BE2C (cell line): ENCODE measurements at regions not wholly inside any gene's neighbourhood (a gene's known extent, or its start where the extent isn't known, plus 50 kb on each side); places are given as distances from the start of the nearest gene placed in this dataset.

Experiments
- DNase-seq: peaks from one replicate; pipeline ENCODE4 v3.0.0-alpha.2; 2020
- H3K27me3 ChIP-seq: fragments of 250-450 bp; sonication (Bioruptor Pico); 2 replicates; pipeline ENCODE4 v1.5.1; 2020; ENCODE audit warnings: mild to moderate bottlenecking
- H3K36me3 ChIP-seq: fragments of 250-450 bp; sonication (Bioruptor Pico); 2 replicates; pipeline ENCODE4 v1.5.1; 2020; ENCODE audit warnings: mild to moderate bottlenecking
- H3K4me1 ChIP-seq: fragments of 250-450 bp; sonication (Bioruptor Pico); 2 replicates; pipeline ENCODE4 v1.5.1; 2020
- H3K4me3 ChIP-seq: 2 replicates; pipeline ENCODE4 v1.5.1; 2011; ENCODE audit warnings: low read depth, low read length
- H3K9me3 ChIP-seq: fragments of 250-450 bp; sonication (Bioruptor Pico); 2 replicates; pipeline ENCODE4 v1.5.1; 2020
- TF ChIP-seq, protein P1 (sequence below): IDR thresholded peaks from 2 replicates; pipeline ENCODE4 v1.5.1; 2012; ENCODE audit warnings: mild to moderate bottlenecking, low read depth, low read length

DNA sequence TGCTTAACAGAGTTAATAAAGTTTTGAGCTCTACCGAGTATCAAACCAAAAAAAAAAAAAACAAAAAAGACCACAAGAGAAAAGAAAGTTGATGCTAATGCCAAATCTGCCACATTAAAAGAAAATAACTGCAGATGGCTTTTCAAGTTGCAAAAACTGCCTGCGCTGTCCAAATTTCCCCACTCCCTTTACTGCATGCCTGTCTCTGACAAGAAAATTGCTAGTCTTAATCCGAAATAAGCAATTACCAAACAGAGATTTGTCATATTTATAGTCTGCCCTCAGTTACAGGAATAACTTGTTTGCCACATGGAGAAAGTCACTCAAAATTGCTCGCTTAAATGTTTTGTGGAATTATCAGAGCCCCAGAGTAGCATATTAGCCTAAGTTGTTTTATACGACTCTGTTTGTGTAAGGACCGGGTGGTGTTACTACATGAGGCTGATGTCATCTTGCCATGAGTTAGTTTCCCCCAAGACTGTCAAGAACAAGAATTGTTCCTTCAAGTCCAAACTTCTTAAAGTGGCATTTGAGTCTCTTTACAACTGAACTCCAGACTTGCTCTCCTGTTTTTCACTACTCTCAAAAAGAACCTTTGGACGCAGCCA lies 160.9 kb downstream of the CEP120 start:
- H3K9me3 ChIP-seq: no peaks in the 10 kb centered on the region
- TF ChIP-seq, protein P1, sequence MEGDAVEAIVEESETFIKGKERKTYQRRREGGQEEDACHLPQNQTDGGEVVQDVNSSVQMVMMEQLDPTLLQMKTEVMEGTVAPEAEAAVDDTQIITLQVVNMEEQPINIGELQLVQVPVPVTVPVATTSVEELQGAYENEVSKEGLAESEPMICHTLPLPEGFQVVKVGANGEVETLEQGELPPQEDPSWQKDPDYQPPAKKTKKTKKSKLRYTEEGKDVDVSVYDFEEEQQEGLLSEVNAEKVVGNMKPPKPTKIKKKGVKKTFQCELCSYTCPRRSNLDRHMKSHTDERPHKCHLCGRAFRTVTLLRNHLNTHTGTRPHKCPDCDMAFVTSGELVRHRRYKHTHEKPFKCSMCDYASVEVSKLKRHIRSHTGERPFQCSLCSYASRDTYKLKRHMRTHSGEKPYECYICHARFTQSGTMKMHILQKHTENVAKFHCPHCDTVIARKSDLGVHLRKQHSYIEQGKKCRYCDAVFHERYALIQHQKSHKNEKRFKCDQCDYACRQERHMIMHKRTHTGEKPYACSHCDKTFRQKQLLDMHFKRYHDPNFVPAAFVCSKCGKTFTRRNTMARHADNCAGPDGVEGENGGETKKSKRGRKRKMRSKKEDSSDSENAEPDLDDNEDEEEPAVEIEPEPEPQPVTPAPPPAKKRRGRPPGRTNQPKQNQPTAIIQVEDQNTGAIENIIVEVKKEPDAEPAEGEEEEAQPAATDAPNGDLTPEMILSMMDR: no peak
- no peaks in the 10 kb centered on the region for H3K36me3 ChIP-seq
- no peaks in the 10 kb centered on the region for H3K4me1 ChIP-seq
- H3K4me3 ChIP-seq: no peak overlapping the region
- no peak for DNase-seq
- peaks cover 6% of the 10 kb centered on the region for H3K27me3 ChIP-seq

DNA sequence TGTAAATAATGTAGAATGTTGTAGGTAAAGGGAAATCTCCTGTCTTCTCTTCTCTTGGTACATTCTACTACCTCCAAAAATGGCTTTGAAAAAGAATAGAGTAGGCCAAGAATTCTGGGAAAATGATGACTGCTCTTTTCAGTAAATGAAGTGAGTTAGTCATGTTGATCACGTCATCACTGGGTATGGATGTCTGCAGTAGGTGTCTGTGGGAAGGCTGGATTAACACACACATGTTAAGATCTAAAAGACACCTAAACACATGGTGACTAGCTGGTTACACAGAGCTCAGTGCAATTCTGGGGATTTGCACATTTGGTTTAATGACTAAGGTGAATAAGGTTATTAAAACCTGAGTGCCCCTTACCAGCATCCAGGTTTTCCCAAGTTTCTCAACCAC lies 161.5 kb downstream of the CEP120 start:
- DNase-seq: no peak
- no peaks in the 10 kb centered on the region for H3K4me1 ChIP-seq
- no peaks in the 10 kb centered on the region for H3K36me3 ChIP-seq
- no peak overlapping the region for H3K4me3 ChIP-seq
- TF ChIP-seq, protein P1: no peak
- no peaks in the 10 kb centered on the region for H3K9me3 ChIP-seq
- H3K27me3 ChIP-seq: peaks cover 6% of the 10 kb centered on the region

DNA sequence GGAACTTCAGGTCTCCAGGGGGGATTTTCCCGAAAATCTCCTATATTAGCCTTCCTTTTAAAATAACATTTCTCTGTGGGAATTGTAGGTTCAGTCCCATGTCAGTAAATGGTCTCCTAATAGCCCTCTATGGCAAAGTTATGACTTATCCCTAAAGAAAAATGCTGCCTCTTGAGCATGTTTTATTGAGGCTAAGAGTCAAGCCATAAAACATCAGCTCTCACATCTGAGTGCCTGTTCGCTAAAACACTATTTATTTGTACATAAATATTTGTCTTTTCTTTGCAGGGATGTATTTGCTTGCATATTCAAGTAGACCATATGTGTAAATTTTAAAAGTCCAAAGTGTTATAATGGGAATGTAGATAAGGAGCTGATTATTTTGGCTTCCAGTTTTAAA lies 160.4 kb downstream of the PRDM6 start:
- no peak overlapping the region for H3K4me3 ChIP-seq
- TF ChIP-seq, protein P1: no peak
- DNase-seq: no peak
- no peaks in the 10 kb centered on the region for H3K4me1 ChIP-seq
- H3K36me3 ChIP-seq: no peaks in the 10 kb centered on the region
- H3K27me3 ChIP-seq: peaks cover 4% of the 10 kb centered on the region
- no peaks in the 10 kb centered on the region for H3K9me3 ChIP-seq

DNA sequence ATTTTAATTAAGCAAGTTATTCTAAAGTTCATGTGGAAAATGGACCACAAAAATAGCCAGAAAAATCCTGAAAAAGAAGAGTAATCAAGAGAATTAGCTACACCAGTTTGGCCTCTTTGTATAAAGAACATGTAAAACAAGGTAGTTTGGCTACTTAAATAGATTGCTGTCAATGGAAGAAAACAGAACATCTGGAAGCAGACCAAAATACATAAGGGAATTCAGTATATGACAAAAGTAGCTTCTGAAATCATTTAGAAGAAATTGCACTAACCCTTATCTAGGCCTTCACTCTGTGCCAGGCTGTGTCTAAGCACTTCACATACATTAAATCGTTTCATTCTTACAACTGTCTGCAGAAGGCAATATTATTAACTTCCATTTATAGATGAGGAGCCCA lies 156.6 kb downstream of the PRDM6 start:
- no peak overlapping the region for H3K4me3 ChIP-seq
- H3K9me3 ChIP-seq: no peaks in the 10 kb centered on the region
- no peaks in the 10 kb centered on the region for H3K4me1 ChIP-seq
- TF ChIP-seq, protein P1: no peak
- H3K27me3 ChIP-seq: peaks cover 8% of the 10 kb centered on the region
- DNase-seq: no peak
- no peaks in the 10 kb centered on the region for H3K36me3 ChIP-seq

DNA sequence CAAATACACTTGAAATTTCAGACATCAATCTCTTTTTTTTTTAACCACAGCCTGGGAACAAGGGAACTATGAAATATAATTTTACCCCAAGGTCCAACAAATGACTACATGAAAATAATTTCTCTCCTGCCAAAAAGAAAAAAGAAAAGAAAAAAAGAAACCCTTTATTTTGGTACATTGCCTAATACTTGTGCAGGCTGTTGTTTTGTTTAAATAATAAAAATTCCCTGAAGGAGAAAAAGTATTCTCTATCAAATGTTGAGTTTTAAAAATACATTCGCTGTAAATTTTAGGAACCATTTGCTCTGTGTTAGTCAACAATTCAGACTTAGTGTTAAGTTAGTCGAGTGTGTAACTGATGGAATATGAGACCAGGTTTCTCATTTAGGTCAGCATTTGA lies 155.4 kb downstream of the PRDM6 start:
- Histone ChIP-seq H3K36me3 (no peaks in the 10 kb centered on the region), H3K4me1 (no peaks in the 10 kb centered on the region), H3K27me3 (peaks cover 8% of the 10 kb centered on the region), H3K4me3 (no peak overlapping the region), H3K9me3 (no peaks in the 10 kb centered on the region)
- TF ChIP-seq, protein P1: no peak
- DNase-seq: no peak
